GM12878 (cell line): ENCODE measurements at regions not wholly inside any gene's neighbourhood (a gene's known extent, or its start where the extent isn't known, plus 50 kb on each side); places are given as distances from the start of the nearest gene placed in this dataset.
"Not testable (repeated sequence)": the region's sequence is repeated elsewhere in the genome, so short reads cannot be mapped to it uniquely, and the experiment has no call there.

ENCODE experiments used
- ATAC-seq: fragments of 200-7000 bp; cut with Tn5 transposase; 3 replicates; pipeline ENCODE4 v1.9.1; 2020; ENCODE audit warnings: mild to moderate bottlenecking, moderate library complexity
- BruUV-seq: library from RNA; stranded (reverse); fragments of 400-500 nt; replicated peaks from 2 replicates; lab custom pipeline; 2021; lab: Mats Ljungman, UMichigan
- CTCF ChIA-PET: fragments of 300-600 bp; sonication (Branson Sonifier 250); formaldehyde crosslinking; extraction: SDS; loops from one replicate; lab custom pipeline; 2021; ENCODE audit warnings: inconsistent platforms; lab: Yijun Ruan, JAX
- POLR2A ChIA-PET: fragments of 350-600 bp; formaldehyde crosslinking; extraction: SDS; loops from one replicate; lab custom pipeline; 2021; ENCODE audit warnings: inconsistent platforms; lab: Charles Lee
- RAD21 ChIA-PET: fragments of 300-600 bp; sonication (Branson Sonifier 250); formaldehyde crosslinking; loops from one replicate; lab custom pipeline; 2023; ENCODE audit warnings: antibody characterized with exemption; ENCODE audit not compliant: unreplicated experiment; lab: Charles Lee
- SMC1A ChIA-PET: fragments of 300-600 bp; sonication (Branson Sonifier 250); formaldehyde crosslinking; loops from one replicate; lab custom pipeline; 2023; ENCODE audit not compliant: unreplicated experiment, uncharacterized antibody; lab: Charles Lee
- DNase-seq: peaks from one replicate; pipeline ENCODE4 v3.0.0-alpha.2; 2011; ENCODE audit warnings: low read depth, low spot score
- FAIRE-seq: peaks from 3 replicates; lab custom pipeline; 2011; peaks lifted over from hg19 to GRCh38; lab: Jason Lieb, UNC
- H2AFZ ChIP-seq: 2 replicates; pipeline ENCODE4 v1.6.0; 2011; ENCODE audit warnings: low read depth, low read length, control low read depth; ENCODE audit not compliant: control insufficient read depth
- H3K27ac ChIP-seq: 2 replicates; pipeline ENCODE4 v1.5.1; 2011; ENCODE audit warnings: control low read depth; ENCODE audit not compliant: control insufficient read depth, insufficient read depth
- H3K27me3 ChIP-seq, 2 experiments: replicated peaks in 1 of 2; 2 replicates each; pipeline versions ENCODE4 v1.6.0 to v1.6.1; 2011; ENCODE audit warnings: low read length in 1 of 2; ENCODE audit not compliant: control insufficient read depth in 2 of 2, insufficient read depth in 2 of 2
- H3K36me3 ChIP-seq, 2 experiments: 2 replicates each; pipeline ENCODE4 v1.5.1; 2011; ENCODE audit warnings: low read length in 1 of 2; ENCODE audit not compliant: control insufficient read depth in 2 of 2, insufficient read depth in 2 of 2
- H3K4me1 ChIP-seq: 2 replicates; pipeline ENCODE4 v1.6.1; 2011; ENCODE audit warnings: mild to moderate bottlenecking, low read length, moderate library complexity, mixed read lengths; ENCODE audit not compliant: control insufficient read depth, insufficient read depth
- H3K4me2 ChIP-seq: 2 replicates; pipeline ENCODE4 v1.6.0; 2011; ENCODE audit warnings: control low read depth; ENCODE audit not compliant: control insufficient read depth, insufficient read depth
- H3K4me3 ChIP-seq: fragments of 200-600 bp; sonication (generic); 2 replicates; pipeline ENCODE4 v1.5.1; 2016
- H3K79me2 ChIP-seq: 2 replicates; pipeline ENCODE4 v1.6.0; 2011; ENCODE audit warnings: low read length; ENCODE audit not compliant: control insufficient read depth, insufficient read depth
- H3K9ac ChIP-seq: 2 replicates; pipeline ENCODE4 v1.8.0; 2011; ENCODE audit warnings: low read length, control low read depth, mixed read lengths; ENCODE audit not compliant: control insufficient read depth, insufficient read depth
- H3K9me3 ChIP-seq: replicated peaks from 3 replicates; pipeline ENCODE4 v1.5.1; 2011; ENCODE audit warnings: mild to moderate bottlenecking, low read length; ENCODE audit not compliant: control insufficient read depth, insufficient read depth
- H4K20me1 ChIP-seq: 2 replicates; pipeline ENCODE4 v1.6.0; 2011; ENCODE audit not compliant: control insufficient read depth, insufficient read depth
- SMARCA5 ChIP-seq: fragments of 450-650 bp; IDR thresholded peaks from 2 replicates; pipeline ENCODE4 v1.6.1; 2017; ENCODE audit warnings: mild to moderate bottlenecking
- ZNF207 ChIP-seq: fragments of 450-650 bp; IDR thresholded peaks from 2 replicates; pipeline ENCODE4 v1.6.1; 2014; ENCODE audit warnings: antibody characterized with exemption, mild to moderate bottlenecking, borderline replicate concordance
- WGBS: methylation state at CpG from one replicate; pipeline ENCODE4 v1.1.6; 2016; ENCODE audit warnings: low lambda C conversion rate; ENCODE audit not compliant: insufficient replicate concordance, insufficient coverage; ENCODE audit errors: missing lambda C conversion rate; 5-methylcytosine and 5-hydroxymethylcytosine counted together
- in situ Hi-C: fragments of 300-500 bp; cut with MboI; formaldehyde crosslinking; loops from 9 replicates; pipeline ENCODE4 v1.14.3; 2018; ENCODE audit warnings: mixed read lengths
- intact Hi-C: fragments of 100-400 bp; cut with micrococcal nuclease; formaldehyde crosslinking; loops from one replicate; pipeline ENCODE4 v1.14.2; 2022; ENCODE audit not compliant: unreplicated experiment
- TF ChIP-seq, protein P1 (sequence below): IDR thresholded peaks from 2 replicates; pipeline ENCODE4 v1.6.1; 2012; ENCODE audit warnings: mild to moderate bottlenecking, low read depth, low read length
- TF ChIP-seq, protein P2 (sequence below): fragments of 450-650 bp; IDR thresholded peaks from 2 replicates; pipeline ENCODE4 v1.6.1; 2017; ENCODE audit warnings: mild to moderate bottlenecking

GRCh38 chr12:91636721-91637120, 454.1 kb upstream of the DCN start (continued):
- TF ChIP-seq, protein P1, sequence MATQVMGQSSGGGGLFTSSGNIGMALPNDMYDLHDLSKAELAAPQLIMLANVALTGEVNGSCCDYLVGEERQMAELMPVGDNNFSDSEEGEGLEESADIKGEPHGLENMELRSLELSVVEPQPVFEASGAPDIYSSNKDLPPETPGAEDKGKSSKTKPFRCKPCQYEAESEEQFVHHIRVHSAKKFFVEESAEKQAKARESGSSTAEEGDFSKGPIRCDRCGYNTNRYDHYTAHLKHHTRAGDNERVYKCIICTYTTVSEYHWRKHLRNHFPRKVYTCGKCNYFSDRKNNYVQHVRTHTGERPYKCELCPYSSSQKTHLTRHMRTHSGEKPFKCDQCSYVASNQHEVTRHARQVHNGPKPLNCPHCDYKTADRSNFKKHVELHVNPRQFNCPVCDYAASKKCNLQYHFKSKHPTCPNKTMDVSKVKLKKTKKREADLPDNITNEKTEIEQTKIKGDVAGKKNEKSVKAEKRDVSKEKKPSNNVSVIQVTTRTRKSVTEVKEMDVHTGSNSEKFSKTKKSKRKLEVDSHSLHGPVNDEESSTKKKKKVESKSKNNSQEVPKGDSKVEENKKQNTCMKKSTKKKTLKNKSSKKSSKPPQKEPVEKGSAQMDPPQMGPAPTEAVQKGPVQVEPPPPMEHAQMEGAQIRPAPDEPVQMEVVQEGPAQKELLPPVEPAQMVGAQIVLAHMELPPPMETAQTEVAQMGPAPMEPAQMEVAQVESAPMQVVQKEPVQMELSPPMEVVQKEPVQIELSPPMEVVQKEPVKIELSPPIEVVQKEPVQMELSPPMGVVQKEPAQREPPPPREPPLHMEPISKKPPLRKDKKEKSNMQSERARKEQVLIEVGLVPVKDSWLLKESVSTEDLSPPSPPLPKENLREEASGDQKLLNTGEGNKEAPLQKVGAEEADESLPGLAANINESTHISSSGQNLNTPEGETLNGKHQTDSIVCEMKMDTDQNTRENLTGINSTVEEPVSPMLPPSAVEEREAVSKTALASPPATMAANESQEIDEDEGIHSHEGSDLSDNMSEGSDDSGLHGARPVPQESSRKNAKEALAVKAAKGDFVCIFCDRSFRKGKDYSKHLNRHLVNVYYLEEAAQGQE: no peak
- TF ChIP-seq, protein P2, sequence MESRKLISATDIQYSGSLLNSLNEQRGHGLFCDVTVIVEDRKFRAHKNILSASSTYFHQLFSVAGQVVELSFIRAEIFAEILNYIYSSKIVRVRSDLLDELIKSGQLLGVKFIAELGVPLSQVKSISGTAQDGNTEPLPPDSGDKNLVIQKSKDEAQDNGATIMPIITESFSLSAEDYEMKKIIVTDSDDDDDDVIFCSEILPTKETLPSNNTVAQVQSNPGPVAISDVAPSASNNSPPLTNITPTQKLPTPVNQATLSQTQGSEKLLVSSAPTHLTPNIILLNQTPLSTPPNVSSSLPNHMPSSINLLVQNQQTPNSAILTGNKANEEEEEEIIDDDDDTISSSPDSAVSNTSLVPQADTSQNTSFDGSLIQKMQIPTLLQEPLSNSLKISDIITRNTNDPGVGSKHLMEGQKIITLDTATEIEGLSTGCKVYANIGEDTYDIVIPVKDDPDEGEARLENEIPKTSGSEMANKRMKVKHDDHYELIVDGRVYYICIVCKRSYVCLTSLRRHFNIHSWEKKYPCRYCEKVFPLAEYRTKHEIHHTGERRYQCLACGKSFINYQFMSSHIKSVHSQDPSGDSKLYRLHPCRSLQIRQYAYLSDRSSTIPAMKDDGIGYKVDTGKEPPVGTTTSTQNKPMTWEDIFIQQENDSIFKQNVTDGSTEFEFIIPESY: no peak
- TF ChIP-seq SMARCA5 (no peak), ZNF207 (no peak)

- H3K4me1 ChIP-seq, in situ Hi-C loops, H3K4me2 ChIP-seq, RAD21 ChIA-PET, H3K9me3 ChIP-seq, H2AFZ ChIP-seq, DNase-seq, H3K27me3 ChIP-seq, H3K4me3 ChIP-seq, H3K9ac ChIP-seq, H3K36me3 ChIP-seq, H4K20me1 ChIP-seq, H3K79me2 ChIP-seq, FAIRE-seq, H3K27ac ChIP-seq, BruUV-seq, intact Hi-C loops, ATAC-seq: not testable (repeated sequence)
- SMC1A ChIA-PET: interaction anchor here (0.6 kb wide), 1 partner anchor 35 kb away, joined by 3 read pairs; no protein-coding TSS in a partner anchor
- 60% methylated on average over 3 of the region's 3 CpGs for WGBS
- POLR2A ChIA-PET: interaction anchor here (0.7 kb wide), 1 partner anchor 151 kb away, joined by 4 read pairs; no protein-coding TSS in a partner anchor
- CTCF ChIA-PET: interaction anchor here (0.9 kb wide), 1 partner anchor 12 kb away, joined by 4 read pairs; no protein-coding TSS in a partner anchor
These were observed 451.7 kb upstream of the DCN start for GRCh38 chr12:91634386-91634713.
